GM19328 (cell line): ENCODE measurements at regions not wholly inside any gene's neighbourhood (a gene's known extent, or its start where the extent isn't known, plus 50 kb on each side); places are given as distances from the start of the nearest gene placed in this dataset.

Experiments
- ATAC-seq: cut with Tn5 transposase; IDR thresholded peaks from one replicate; pipeline ENCODE4 v1.9.1; 2021; ENCODE audit warnings: mild to moderate bottlenecking, moderate library complexity; ENCODE audit not compliant: unreplicated experiment

- no peak for ATAC-seq
Observed at GRCh38 chr6:129778793-129779192, 68.8 kb upstream of the ARHGAP18 start.

GRCh38 chr6:129777371-129777770 lies 67.4 kb upstream of the ARHGAP18 start:
- ATAC-seq: no peak

- ATAC-seq: no peak
Observed at GRCh38 chr6:129776542-129777330, 66.8 kb upstream of the ARHGAP18 start.

- ATAC-seq: no peak
Observed at GRCh38 chr6:129774697-129775447, 64.9 kb upstream of the ARHGAP18 start.

- ATAC-seq: no peak
Observed at GRCh38 chr6:129773304-129773703, 63.3 kb upstream of the ARHGAP18 start.

- no peak for ATAC-seq
Observed at GRCh38 chr6:129771678-129772077, 61.7 kb upstream of the ARHGAP18 start.

- no peak for ATAC-seq
Observed at GRCh38 chr6:129767776-129768485, 58.0 kb upstream of the ARHGAP18 start.

GRCh38 chr6:129766959-129767728 lies 57.2 kb upstream of the ARHGAP18 start:
- peak; percentile 81 for ATAC-seq

GRCh38 chr6:129764761-129765407 lies 54.9 kb upstream of the ARHGAP18 start:
- no peak for ATAC-seq

- no peak for ATAC-seq
Observed at GRCh38 chr6:129759796-129760605, 50.0 kb upstream of the ARHGAP18 start.
